ENCODE measurements at regions not wholly inside any gene's neighbourhood (a gene's known extent, or its start where the extent isn't known, plus 50 kb on each side); places are given as distances from the start of the nearest gene placed in this dataset.

DNA sequence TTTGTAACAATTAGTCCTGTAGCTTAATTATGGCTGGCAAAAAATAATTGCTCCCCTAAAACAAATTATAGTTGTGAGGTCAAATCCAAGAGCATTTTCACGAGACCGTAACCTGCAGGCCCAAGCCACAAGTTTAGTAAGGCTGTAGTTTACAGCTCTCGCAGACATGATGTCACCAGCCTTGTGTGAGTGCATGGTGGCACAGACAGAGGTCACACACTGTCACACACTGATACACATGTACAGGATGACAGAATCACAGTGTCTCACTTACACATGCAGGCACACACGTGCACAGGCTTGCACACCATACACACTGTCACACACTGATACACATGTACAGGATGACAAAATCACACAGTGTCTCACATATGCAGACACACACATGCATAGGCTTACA is 518.8 kb downstream of the IRX1 start:
- DNase-seq (ENCODE audit: low spot score) = no peak

DNA sequence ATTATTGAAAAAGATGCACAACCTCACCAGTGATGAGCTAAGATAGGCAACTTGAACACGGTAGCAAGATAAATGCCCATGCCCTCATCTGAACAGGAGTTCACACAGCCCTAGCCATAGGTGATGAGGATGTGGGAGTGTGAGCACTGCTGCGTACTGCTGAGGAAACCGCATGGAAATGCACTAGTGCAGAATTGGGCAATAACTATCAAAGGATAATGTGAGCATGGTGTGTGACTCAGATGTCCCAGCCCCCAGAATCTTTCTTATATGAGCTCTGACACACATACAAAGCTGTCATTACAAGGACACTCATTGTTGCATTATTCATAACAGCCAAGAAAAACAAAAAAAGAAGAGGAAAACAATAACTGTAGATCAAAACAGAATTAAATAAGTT is 521.2 kb downstream of the IRX1 start:
- no peak for DNase-seq (ENCODE audit: low spot score)

DNA sequence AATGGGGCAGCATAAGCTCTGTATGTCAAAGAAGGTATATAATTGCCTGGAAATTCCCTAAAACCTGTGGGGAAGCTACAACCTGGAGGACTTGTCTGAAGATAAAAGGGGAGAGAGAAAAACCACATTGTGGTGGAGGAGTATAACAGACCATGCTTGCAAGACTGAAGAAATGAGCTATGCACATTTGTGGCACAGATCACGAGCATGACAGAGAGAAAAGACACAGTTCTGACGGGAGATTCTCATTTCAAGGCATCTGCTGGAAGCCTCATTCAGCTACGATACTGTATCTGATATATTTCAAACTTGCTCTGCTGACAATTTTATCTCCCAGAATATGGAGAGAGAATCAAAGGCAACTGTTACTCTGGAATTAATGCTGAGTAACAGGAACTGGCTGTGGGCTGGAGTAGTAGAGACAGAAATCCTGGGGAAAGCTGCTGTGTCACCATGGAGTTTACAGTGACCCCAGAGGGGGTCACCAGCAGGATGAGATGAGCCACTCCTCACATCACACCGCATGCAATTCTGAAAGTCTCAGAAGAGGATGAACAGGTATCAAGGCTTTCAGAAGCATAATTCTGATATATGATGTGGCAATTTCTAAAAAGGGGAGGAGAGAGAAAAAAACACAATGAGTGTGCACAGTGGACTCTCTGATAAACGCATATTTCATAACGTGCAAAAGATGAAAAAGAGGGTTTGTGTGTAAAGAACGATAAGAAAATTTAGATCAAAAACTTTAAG is 528.8 kb downstream of the IRX1 start:
- DNase-seq (ENCODE audit: low spot score) = no peak

DNA sequence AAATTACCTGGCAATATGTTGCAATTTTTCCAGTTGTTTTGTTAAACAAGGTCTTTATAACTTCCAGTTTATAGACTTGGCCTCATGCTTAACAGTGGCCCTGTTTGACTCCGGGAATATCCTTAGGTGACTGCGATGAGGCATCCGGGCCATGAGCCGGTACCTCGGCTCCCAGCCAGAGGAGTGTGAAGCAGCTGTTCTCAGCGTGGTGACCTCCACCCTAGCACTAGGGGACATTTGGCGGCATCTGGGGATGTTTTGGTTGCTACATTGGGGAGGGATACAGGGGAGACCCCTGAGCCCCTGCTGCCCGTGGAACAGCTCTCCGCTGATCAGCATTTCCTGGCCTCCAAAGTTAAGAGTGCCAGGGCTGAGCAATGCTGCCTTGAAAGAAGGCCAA is 533.4 kb downstream of the IRX1 start:
- DNase-seq (ENCODE audit: low spot score) = no peak

- no peak for DNase-seq (ENCODE audit: low spot score)
Observed at GRCh38 chr5:4129523-4129922, 533.9 kb downstream of the IRX1 start.

- DNase-seq (ENCODE audit: low spot score) = no peak
Observed at GRCh38 chr5:4130819-4131218, 535.2 kb downstream of the IRX1 start.

DNA sequence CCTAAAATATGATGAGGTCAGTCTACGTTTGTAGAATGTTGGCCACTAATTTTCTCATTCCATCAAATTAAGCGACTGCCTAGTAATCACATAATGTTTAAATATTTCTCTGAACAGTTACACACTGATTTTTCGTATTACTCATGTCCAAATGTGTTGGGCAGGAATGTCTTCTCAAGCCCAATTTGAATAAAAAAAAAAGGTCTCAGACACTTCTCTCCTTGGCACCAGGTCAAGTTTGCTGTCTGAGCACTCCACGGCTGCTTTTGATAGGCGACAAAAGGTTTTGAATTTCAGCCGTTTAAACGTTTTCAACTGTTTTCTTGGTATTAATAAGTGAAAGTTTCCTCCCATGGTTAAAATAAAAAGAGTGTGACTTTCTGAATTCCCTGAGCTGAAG is 542.1 kb downstream of the IRX1 start:
- DNase-seq (ENCODE audit: low spot score) = no peak

DNA sequence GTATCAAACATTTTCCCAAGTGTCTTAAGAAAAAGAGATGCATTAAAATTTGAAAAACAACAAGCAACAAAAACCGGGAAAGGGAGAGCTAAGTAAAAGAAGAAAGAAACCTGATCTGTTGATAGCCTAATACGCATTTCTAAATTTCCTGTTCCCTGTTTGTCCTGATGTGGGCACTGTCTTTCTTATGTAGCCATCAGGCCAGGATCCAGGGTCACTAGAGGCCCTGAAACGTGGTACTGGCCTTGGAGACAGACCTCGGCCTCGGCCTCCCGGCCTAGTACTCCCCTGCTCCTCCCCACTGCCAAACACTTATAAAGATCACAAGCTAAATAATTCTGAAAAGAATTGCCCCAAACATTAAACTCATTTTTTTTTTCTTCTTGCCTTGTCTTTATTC is 547.2 kb downstream of the IRX1 start:
- DNase-seq (ENCODE audit: low spot score) = no peak

DNA sequence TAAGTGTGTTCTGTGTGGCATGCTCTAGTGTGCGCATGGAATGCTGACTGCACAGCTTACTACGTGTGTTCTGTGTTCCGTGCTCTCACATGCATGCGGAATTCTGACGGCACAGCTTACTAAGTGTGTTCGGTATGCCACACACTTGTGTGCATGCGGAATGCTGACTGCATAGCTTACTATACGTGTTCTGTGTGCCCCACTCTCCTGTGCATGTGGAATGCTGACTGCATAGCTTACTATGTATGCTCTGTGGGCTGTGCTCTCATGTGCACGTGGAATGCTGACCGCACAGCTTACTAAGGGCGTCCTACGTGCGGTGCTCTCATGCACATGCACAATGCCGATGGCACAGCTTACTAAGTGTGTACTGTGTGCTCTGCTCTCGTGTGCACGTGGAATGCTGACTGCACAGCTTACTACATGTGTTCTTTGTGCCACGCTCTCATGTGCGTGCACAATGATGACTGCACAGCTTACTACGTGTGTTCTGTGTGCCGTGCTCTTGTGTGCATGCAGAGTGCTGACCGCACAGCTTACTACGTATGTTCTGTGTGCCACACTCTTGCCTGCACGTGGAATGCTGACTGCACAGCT is 548.9 kb downstream of the IRX1 start:
- no peak for DNase-seq (ENCODE audit: low spot score)

GRCh38 chr5:4145511-4145910 is 549.9 kb downstream of the IRX1 start:
- DNase-seq (ENCODE audit: low spot score) = no peak

DNA sequence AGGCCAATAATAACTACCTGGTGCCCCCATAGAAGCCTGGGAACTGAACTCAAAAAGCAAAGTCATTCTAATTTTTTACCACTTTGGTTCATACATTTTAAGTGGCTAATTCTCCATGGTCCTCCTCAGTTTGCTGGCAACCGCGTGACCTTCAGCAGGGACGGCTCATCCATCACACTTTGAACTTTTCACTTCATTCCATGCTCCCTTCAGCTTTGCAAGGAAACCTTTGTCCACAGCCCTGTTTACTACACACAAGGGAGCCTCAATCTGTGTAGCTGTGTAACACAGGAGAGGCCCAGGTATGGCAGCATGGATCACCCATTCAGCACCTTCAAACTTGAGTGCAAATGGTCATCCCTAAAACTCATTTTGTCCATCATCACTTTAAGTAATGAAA is 552.4 kb downstream of the IRX1 start:
- DNase-seq (ENCODE audit: low spot score) = no peak

GRCh38 chr5:4150067-4150466 is 554.4 kb downstream of the IRX1 start:
- DNase-seq (ENCODE audit: low spot score) = no peak

DNA sequence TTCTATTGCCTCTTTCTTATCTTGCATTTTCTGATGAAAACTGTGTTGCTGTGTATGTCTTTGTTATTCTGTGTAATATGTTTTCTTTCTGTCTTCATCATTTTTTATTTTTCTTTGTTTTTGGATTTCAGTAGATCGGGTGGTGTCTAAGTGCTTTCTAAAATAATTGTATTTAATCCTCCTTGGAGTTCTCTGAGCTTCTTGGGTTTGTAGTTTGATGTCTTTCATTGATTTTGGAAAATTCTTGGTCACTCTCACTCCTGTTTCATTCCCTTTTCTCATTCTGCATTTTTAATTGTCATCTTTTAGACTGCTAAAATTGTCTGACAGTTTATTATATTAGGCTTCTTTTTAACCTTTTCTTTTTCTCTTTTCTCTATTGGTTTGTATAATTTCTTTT is 560.5 kb downstream of the IRX1 start:
- DNase-seq (ENCODE audit: low spot score) = no peak

GRCh38 chr5:4156889-4157288 is 561.3 kb downstream of the IRX1 start:
- no peak for DNase-seq (ENCODE audit: low spot score)

- DNase-seq (ENCODE audit: low spot score) = no peak
Observed at GRCh38 chr5:4158750-4159447, 563.3 kb downstream of the IRX1 start.

DNA sequence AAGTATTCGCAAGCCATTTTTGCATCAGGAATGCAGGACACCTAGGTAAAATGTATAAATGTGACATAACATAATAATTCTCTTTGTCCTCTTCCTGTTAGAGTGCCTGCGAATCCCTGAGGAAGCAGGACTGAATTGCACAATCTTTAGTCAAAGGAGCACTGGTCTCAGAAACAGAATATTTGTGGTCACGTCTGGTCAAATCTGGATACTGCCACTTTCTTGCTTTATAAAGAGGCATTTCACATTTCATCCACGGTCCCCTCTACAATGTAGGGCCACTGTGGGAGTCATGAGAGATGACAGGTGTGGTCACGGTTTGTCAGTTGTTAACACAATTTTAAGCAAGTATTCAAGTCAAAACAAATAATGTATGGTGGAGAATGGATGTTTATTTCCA is 564.0 kb downstream of the IRX1 start:
- no peak for DNase-seq (ENCODE audit: low spot score)

DNA sequence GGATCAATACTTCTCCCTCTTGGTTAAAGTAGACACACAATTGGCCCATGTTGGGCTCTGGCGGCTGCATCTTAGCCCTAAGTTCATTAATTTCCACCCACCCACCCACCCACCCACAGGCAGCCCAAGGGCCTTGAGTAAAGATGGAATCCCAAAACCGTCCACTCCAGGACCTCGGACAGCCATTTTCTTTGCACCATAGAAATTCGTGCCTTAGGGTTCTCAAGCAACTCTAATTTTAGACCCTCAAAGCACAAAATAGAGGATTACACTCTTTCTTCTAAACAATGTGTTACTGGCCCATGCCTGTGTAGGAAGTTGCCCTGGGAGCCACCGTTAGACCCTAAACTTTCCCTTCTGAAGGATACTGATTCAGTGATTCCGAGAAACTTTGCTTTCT is 568.5 kb downstream of the IRX1 start:
- DNase-seq (ENCODE audit: low spot score) = no peak

GRCh38 chr5:4180703-4181102 is 585.1 kb downstream of the IRX1 start:
- DNase-seq (ENCODE audit: low spot score) = no peak

DNA sequence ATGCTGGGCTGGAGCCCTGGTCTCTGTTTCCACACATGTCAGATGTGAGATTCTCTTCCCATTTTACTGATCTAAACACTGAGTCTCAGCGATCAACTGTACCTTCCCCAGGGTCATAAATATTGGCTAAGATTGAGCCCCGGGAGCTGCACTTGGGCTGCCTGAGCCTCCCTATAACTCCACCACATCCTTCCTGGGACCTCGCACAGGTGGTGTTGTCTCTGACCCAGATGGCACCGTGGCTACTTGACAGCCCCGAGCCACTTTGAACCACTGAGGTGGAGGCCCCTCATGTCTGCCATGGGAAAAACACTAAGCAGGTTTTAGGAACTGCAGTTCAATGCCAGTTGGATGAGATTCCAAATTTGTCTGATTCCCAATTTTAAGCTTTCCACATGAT is 586.5 kb downstream of the IRX1 start:
- no peak for DNase-seq (ENCODE audit: low spot score)

GRCh38 chr5:4185127-4185526 is 589.5 kb downstream of the IRX1 start:
- no peak for DNase-seq (ENCODE audit: low spot score)

- no peak for DNase-seq (ENCODE audit: low spot score)
Observed at GRCh38 chr5:4188704-4189103, 593.1 kb downstream of the IRX1 start.

DNA sequence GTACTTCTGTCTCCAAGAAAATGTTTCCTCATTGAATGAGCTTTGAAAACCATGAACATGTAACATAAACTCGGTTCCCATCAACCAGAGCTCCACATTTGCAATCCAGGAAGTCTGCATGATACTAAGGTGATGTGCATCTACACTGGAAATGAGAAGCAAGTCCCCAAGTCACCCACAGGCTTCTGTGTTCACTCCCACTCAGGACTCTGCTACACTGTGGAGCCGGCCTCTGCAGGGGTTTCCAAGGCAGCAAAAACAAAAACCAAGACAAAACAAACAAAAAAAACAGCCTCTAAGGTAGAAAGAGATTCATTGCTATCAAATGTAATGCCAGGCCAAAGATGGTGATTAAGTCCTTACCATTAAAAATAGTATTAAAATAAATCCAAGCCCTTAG is 593.7 kb downstream of the IRX1 start:
- DNase-seq (ENCODE audit: low spot score) = no peak

- DNase-seq (ENCODE audit: low spot score) = no peak
Observed at GRCh38 chr5:4191041-4191440, 595.4 kb downstream of the IRX1 start.

Data from A172 (cell line).